IMR-90 (cell line): ENCODE measurements at regions not wholly inside any gene's neighbourhood (a gene's known extent, or its start where the extent isn't known, plus 50 kb on each side); places are given as distances from the start of the nearest gene placed in this dataset.

ENCODE experiments used
- ATAC-seq: fragments of 200-7000 bp; cut with Tn5 transposase; 2 replicates; pipeline ENCODE4 v1.9.1; 2020; ENCODE audit warnings: low read depth, mild to moderate bottlenecking, moderate library complexity
- BruUV-seq: library from RNA; stranded (reverse); fragments of 400-500 nt; replicated peaks from 2 replicates; lab custom pipeline; 2021; lab: Mats Ljungman, UMichigan
- CTCF ChIA-PET: fragments of 300-600 bp; formaldehyde crosslinking; extraction: SDS; loops from one replicate; lab custom pipeline; 2021; ENCODE audit warnings: antibody characterized with exemption; lab: Yijun Ruan, JAX
- POLR2A ChIA-PET: fragments of 300-600 bp; sonication (Branson Sonifier 250); formaldehyde crosslinking; loops from one replicate; lab custom pipeline; 2022; ENCODE audit warnings: antibody characterized with exemption; ENCODE audit not compliant: unreplicated experiment; lab: Charles Lee
- DNase-seq: peaks from one replicate; pipeline ENCODE4 v3.0.0; 2013
- H2AFZ ChIP-seq: replicated peaks from 2 replicates; pipeline ENCODE3; 2013; ENCODE audit warnings: low read length, mild to moderate bottlenecking; ENCODE audit not compliant: poor library complexity
- H2AK5ac ChIP-seq: 2 replicates; pipeline ENCODE4 v1.6.1; 2013; ENCODE audit warnings: low read depth, low read length, inconsistent platforms
- H2AK9ac ChIP-seq: replicated peaks from 2 replicates; pipeline ENCODE3; 2013; ENCODE audit warnings: mild to moderate bottlenecking, low read depth, low read length, moderate library complexity; ENCODE audit not compliant: poor library complexity
- H2BK120ac ChIP-seq: 2 replicates; pipeline ENCODE4 v1.6.1; 2013; ENCODE audit warnings: low read depth, low read length, inconsistent platforms
- H2BK15ac ChIP-seq: 3 replicates; pipeline ENCODE4 v1.6.1; 2013; ENCODE audit warnings: low read depth, low read length, inconsistent platforms
- H2BK20ac ChIP-seq: 2 replicates; pipeline ENCODE4 v1.6.1; 2013; ENCODE audit warnings: low read depth, mild to moderate bottlenecking, inconsistent platforms, low read length, moderate library complexity
- H2BK5ac ChIP-seq: 2 replicates; pipeline ENCODE4 v1.6.1; 2013; ENCODE audit warnings: mild to moderate bottlenecking, low read depth, low read length, inconsistent platforms; ENCODE audit not compliant: poor library complexity, severe bottlenecking
- H3K14ac ChIP-seq: replicated peaks from 2 replicates; pipeline ENCODE4 v1.6.1; 2013; ENCODE audit warnings: low read depth, low read length, inconsistent platforms
- H3K18ac ChIP-seq: 2 replicates; pipeline ENCODE4 v1.6.1; 2013; ENCODE audit warnings: low read depth, low read length, control low read depth
- H3K23ac ChIP-seq: 2 replicates; pipeline ENCODE4 v1.6.1; 2013; ENCODE audit warnings: low read depth, low read length, inconsistent platforms
- H3K27ac ChIP-seq: 2 replicates; pipeline ENCODE4 v1.5.1; 2013; ENCODE audit warnings: mild to moderate bottlenecking, control low read depth, low read length; ENCODE audit not compliant: insufficient read depth
- H3K27me3 ChIP-seq: 2 replicates; pipeline ENCODE4 v1.6.1; 2013; ENCODE audit warnings: low read length; ENCODE audit not compliant: control insufficient read depth, insufficient read depth
- H3K36me3 ChIP-seq: 2 replicates; pipeline ENCODE4 v1.6.1; 2013; ENCODE audit warnings: low read length, mixed read lengths; ENCODE audit not compliant: control insufficient read depth, insufficient read depth
- H3K4ac ChIP-seq: 2 replicates; pipeline ENCODE4 v1.6.1; 2013; ENCODE audit warnings: low read depth, low read length, inconsistent platforms
- H3K4me1 ChIP-seq: 2 replicates; pipeline ENCODE4 v1.6.1; 2013; ENCODE audit warnings: low read length, mixed read lengths; ENCODE audit not compliant: control insufficient read depth, insufficient read depth
- H3K4me2 ChIP-seq: 2 replicates; pipeline ENCODE4 v1.6.1; 2013; ENCODE audit warnings: low read depth, mild to moderate bottlenecking, control low read depth, low read length, moderate library complexity
- H3K4me3 ChIP-seq: 2 replicates; pipeline ENCODE4 v1.5.1; 2013; ENCODE audit warnings: low read depth, mild to moderate bottlenecking, control low read depth, low read length, moderate library complexity; ENCODE audit not compliant: insufficient read depth
- H3K56ac ChIP-seq: 2 replicates; pipeline ENCODE4 v1.6.1; 2013; ENCODE audit warnings: low read length, inconsistent platforms; ENCODE audit not compliant: insufficient read depth; ENCODE audit errors: extremely low read depth
- H3K79me1 ChIP-seq, 2 experiments: 2 replicates each; pipeline ENCODE4 v1.6.1; 2013; ENCODE audit warnings: low read length in 2 of 2, inconsistent platforms in 1 of 2, low read depth in 1 of 2
- H3K9ac ChIP-seq: 2 replicates; pipeline ENCODE4 v1.6.1; 2013; ENCODE audit warnings: low read depth, low read length, control low read depth
- H3K9me1 ChIP-seq: 2 replicates; pipeline ENCODE4 v1.6.1; 2013; ENCODE audit warnings: low read length, inconsistent platforms; ENCODE audit not compliant: insufficient read depth
- H3K9me3 ChIP-seq: 2 replicates; pipeline ENCODE4 v1.6.1; 2013; ENCODE audit warnings: low read length; ENCODE audit not compliant: control insufficient read depth, insufficient read depth
- H4K20me1 ChIP-seq: 2 replicates; pipeline ENCODE4 v1.6.1; 2013; ENCODE audit warnings: low read length, inconsistent platforms; ENCODE audit not compliant: insufficient read depth
- H4K5ac ChIP-seq: 2 replicates; pipeline ENCODE4 v1.6.1; 2013; ENCODE audit warnings: mild to moderate bottlenecking, low read depth, low read length, control low read depth
- H4K8ac ChIP-seq, 2 experiments: 2 replicates each; pipeline ENCODE4 v1.6.1; 2013; ENCODE audit warnings: low read depth in 2 of 2, low read length in 2 of 2, control low read depth in 1 of 2, inconsistent platforms in 1 of 2
- H4K91ac ChIP-seq: 2 replicates; pipeline ENCODE4 v1.6.1; 2013; ENCODE audit warnings: low read depth, low read length, inconsistent platforms; ENCODE audit not compliant: insufficient read depth
- BHLHE40 ChIP-seq: fragments of 150-350 bp; IDR thresholded peaks from 2 replicates; pipeline ENCODE4 v1.6.1; 2016; ENCODE audit warnings: mild to moderate bottlenecking, low read depth, low read length
- CEBPB ChIP-seq: IDR thresholded peaks from 2 replicates; pipeline ENCODE4 v1.6.1; 2012; ENCODE audit warnings: low read depth, low read length, improper control_type of control experiment
- CHD1 ChIP-seq: IDR thresholded peaks from 2 replicates; pipeline ENCODE4 v1.6.1; 2012; ENCODE audit warnings: low read depth, low read length, improper control_type of control experiment
- CTCF ChIP-seq: conservative IDR thresholded peaks from 2 replicates; pipeline ENCODE4 v1.5.1; 2012; ENCODE audit warnings: mild to moderate bottlenecking, low read depth, low read length, improper control_type of control experiment
- ELK1 ChIP-seq: fragments of 150-350 bp; IDR thresholded peaks from 2 replicates; pipeline ENCODE4 v1.6.1; 2016; ENCODE audit warnings: low read depth, mild to moderate bottlenecking, low read length, moderate library complexity, borderline replicate concordance
- FOS ChIP-seq: fragments of 150-350 bp; IDR thresholded peaks from 2 replicates; pipeline ENCODE4 v1.6.1; 2016; ENCODE audit warnings: low read depth, low read length
- MAFK ChIP-seq: IDR thresholded peaks from 2 replicates; pipeline ENCODE4 v1.6.1; 2012; ENCODE audit warnings: low read depth, low read length, improper control_type of control experiment
- MAZ ChIP-seq: IDR thresholded peaks from 2 replicates; pipeline ENCODE4 v1.6.1; 2012; ENCODE audit warnings: low read depth, mild to moderate bottlenecking, low read length, improper control_type of control experiment, moderate library complexity, borderline replicate concordance
- MXI1 ChIP-seq: IDR thresholded peaks from 2 replicates; pipeline ENCODE4 v1.6.1; 2012; ENCODE audit warnings: low read depth, mild to moderate bottlenecking, low read length, moderate library complexity, borderline replicate concordance
- NFE2L2 ChIP-seq: fragments of 150-350 bp; IDR thresholded peaks from 2 replicates; pipeline ENCODE4 v1.6.1; 2016; ENCODE audit warnings: low read depth, mild to moderate bottlenecking, low read length
- POLR2A ChIP-seq: IDR thresholded peaks from 2 replicates; pipeline ENCODE4 v1.6.1; 2012; ENCODE audit warnings: mild to moderate bottlenecking, low read depth, low read length
- RAD21 ChIP-seq: IDR thresholded peaks from 2 replicates; pipeline ENCODE4 v1.6.1; 2012; ENCODE audit warnings: low read length, improper control_type of control experiment
- RCOR1 ChIP-seq: IDR thresholded peaks from 2 replicates; pipeline ENCODE4 v1.6.1; 2012; ENCODE audit warnings: mild to moderate bottlenecking, low read length, improper control_type of control experiment; ENCODE audit not compliant: insufficient replicate concordance
- RFX5 ChIP-seq: IDR thresholded peaks from 2 replicates; pipeline ENCODE4 v1.8.0; 2012; ENCODE audit warnings: low read depth, mild to moderate bottlenecking, low read length, moderate library complexity
- SMC3 ChIP-seq: fragments of 150-350 bp; IDR thresholded peaks from 2 replicates; pipeline ENCODE4 v1.6.1; 2016; ENCODE audit warnings: low read depth, mild to moderate bottlenecking, antibody characterized with exemption, low read length, moderate library complexity
- USF2 ChIP-seq: fragments of 150-350 bp; IDR thresholded peaks from 2 replicates; pipeline ENCODE4 v1.6.1; 2017; ENCODE audit warnings: mild to moderate bottlenecking, antibody characterized with exemption, low read length, low read depth
- WGBS, 2 experiments: methylation state at CpG; one replicate each; pipeline versions ENCODE4 v1.1.5 to v1.1.7; 2013; ENCODE audit warnings: missing lambda C conversion rate in 2 of 2; ENCODE audit not compliant: insufficient read length in 1 of 2; ENCODE audit errors: extremely low coverage in 2 of 2; 5-methylcytosine and 5-hydroxymethylcytosine counted together
- dilution Hi-C: fragments of 300-500 bp; cut with HindIII; formaldehyde crosslinking; loops from one replicate; pipeline ENCODE4 v1.14.3; 2018; ENCODE audit warnings: low sequenced_read_pairs; ENCODE audit not compliant: unreplicated experiment
- in situ Hi-C: fragments of 300-500 bp; cut with MboI; formaldehyde crosslinking; loops from 3 replicates; pipeline ENCODE4 v1.14.3; 2019; ENCODE audit warnings: low sequenced_read_pairs, inconsistent platforms, mixed read lengths
- intact Hi-C: fragments of 100-400 bp; cut with micrococcal nuclease; formaldehyde crosslinking; loops from 2 replicates; pipeline ENCODE4 v1.10.0; 2022

GRCh38 chr20:39295301-39295700 is 333.2 kb downstream of the DHX35 start:
- no peak overlapping the region for H4K91ac ChIP-seq
- no peak overlapping the region for H2AK5ac ChIP-seq
- no peak overlapping the region for H3K9ac ChIP-seq
- no peak overlapping the region for H3K14ac ChIP-seq
- no peak overlapping the region for H3K56ac ChIP-seq
- intact Hi-C loops (no loop called here), dilution Hi-C loops (no loop called here), in situ Hi-C loops (no loop called here)
- no peak overlapping the region for H2AFZ ChIP-seq
- no peak overlapping the region for H2AK9ac ChIP-seq
- H3K18ac ChIP-seq: no peak overlapping the region
- H3K27me3 ChIP-seq: no peaks in the 10 kb centered on the region
- H3K4me2 ChIP-seq: no peak overlapping the region
- H3K36me3 ChIP-seq: no peaks in the 10 kb centered on the region
- no peak overlapping the region for H2BK120ac ChIP-seq
- H3K9me3 ChIP-seq: 0 out of 2 replicates have a peak, but pooled peaks cover 2% of the 10 kb centered on the region
- no peaks in the 10 kb centered on the region for H3K9me1 ChIP-seq
- no peak overlapping the region for H4K8ac ChIP-seq
- 40% methylated on average over 1 of the region's 4 CpGs; no CpG with 5 or more reads in 1 of the 2 experiments for WGBS, 2 experiments
- ChIA-PET POLR2A (no interaction called here), CTCF (no interaction called here)
- H3K27ac ChIP-seq: no peak overlapping the region
- H2BK5ac ChIP-seq: no peak overlapping the region
- no TSS peak for BruUV-seq
- H3K4me3 ChIP-seq: no peak overlapping the region
- DNase-seq: no peak
- no peak overlapping the region for H2BK20ac ChIP-seq
- no peak for ATAC-seq
- no peak overlapping the region for H3K23ac ChIP-seq
- H2BK15ac ChIP-seq: no peak overlapping the region
- H3K79me1 ChIP-seq: no peaks in the 10 kb centered on the region
- no peak overlapping the region for H3K4ac ChIP-seq
- no peaks in the 10 kb centered on the region for H4K20me1 ChIP-seq
- no peak overlapping the region for H4K5ac ChIP-seq
- TF ChIP-seq POLR2A: no peak
- no peak for TF ChIP-seq CEBPB
- no peak for TF ChIP-seq USF2
- TF ChIP-seq FOS: no peak
- TF ChIP-seq BHLHE40: no peak
- no peak for TF ChIP-seq RAD21
- no peak for TF ChIP-seq ELK1
- no peak for TF ChIP-seq RCOR1
- no peak for TF ChIP-seq CTCF
- no peak for TF ChIP-seq CHD1
- TF ChIP-seq NFE2L2: no peak
- TF ChIP-seq RFX5: no peak
- no peak for TF ChIP-seq MAZ
- no peak for TF ChIP-seq SMC3
- TF ChIP-seq MAFK: no peak
- no peak for TF ChIP-seq MXI1
- no peaks in the 10 kb centered on the region for H3K4me1 ChIP-seq
